ENCODE measurements at regions not wholly inside any gene's neighbourhood (a gene's known extent, or its start where the extent isn't known, plus 50 kb on each side); places are given as distances from the start of the nearest gene placed in this dataset.

DNA sequence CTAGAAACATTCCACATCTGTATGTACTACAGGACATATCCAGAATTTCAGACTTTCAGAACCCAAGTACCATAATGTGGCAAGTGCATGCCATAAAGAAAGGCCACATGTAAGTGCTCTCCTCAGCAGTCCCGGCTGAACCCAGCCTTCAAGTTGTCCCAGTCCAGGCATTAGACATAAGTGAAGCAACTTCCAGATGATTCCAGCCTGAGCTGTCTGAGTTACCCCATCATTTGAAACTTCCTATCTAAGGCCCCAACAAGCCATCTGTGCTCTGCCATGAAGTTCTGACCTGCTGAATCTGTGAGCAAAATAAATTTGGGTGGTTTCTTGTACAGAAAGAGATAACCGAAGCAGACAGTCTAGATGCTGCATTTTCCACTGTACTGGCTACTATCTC lies 218.8 kb downstream of the IPMK start:
- TF ChIP-seq, protein P1, sequence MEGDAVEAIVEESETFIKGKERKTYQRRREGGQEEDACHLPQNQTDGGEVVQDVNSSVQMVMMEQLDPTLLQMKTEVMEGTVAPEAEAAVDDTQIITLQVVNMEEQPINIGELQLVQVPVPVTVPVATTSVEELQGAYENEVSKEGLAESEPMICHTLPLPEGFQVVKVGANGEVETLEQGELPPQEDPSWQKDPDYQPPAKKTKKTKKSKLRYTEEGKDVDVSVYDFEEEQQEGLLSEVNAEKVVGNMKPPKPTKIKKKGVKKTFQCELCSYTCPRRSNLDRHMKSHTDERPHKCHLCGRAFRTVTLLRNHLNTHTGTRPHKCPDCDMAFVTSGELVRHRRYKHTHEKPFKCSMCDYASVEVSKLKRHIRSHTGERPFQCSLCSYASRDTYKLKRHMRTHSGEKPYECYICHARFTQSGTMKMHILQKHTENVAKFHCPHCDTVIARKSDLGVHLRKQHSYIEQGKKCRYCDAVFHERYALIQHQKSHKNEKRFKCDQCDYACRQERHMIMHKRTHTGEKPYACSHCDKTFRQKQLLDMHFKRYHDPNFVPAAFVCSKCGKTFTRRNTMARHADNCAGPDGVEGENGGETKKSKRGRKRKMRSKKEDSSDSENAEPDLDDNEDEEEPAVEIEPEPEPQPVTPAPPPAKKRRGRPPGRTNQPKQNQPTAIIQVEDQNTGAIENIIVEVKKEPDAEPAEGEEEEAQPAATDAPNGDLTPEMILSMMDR (IDR thresholded peaks at IDR 0.05), result no peak
- no peak for TF ChIP-seq EZH2 (IDR thresholded peaks at IDR 0.05; ENCODE audit: borderline replicate concordance, insufficient read depth, low read depth, low read length, poor library complexity, severe bottlenecking)
